ENCODE measurements at regions not wholly inside any gene's neighbourhood (a gene's known extent, or its start where the extent isn't known, plus 50 kb on each side); places are given as distances from the start of the nearest gene placed in this dataset.

GRCh38 chrX:63930140-63930539, 145.1 kb upstream of the ARHGEF9 start:
- no peak overlapping the region for H3K4me3 ChIP-seq (replicated peaks in 1 of 2; ENCODE audit: low read depth in 1 of 2, low read length in 2 of 2)
- H3K27ac ChIP-seq (ENCODE audit: low read depth, low read length), result no peak overlapping the region
- H3K79me2 ChIP-seq (ENCODE audit: insufficient read depth, low read length), result no peaks in the 10 kb centered on the region
- TF ChIP-seq CTCF (IDR thresholded peaks at IDR 0.05 in 2 of 3, conservative IDR thresholded peaks at IDR 0.05 in 1 of 3; ENCODE audit: borderline replicate concordance in 1 of 3, insufficient read depth in 1 of 3, low read depth in 2 of 3, low read length in 2 of 3) (peak; percentile 29 to 58 (median 53); a peak in 5 of 6 replicates), SIN3A (IDR thresholded peaks at IDR 0.05; ENCODE audit: low read depth) (no peak), TCF7L2 (IDR thresholded peaks at IDR 0.05; ENCODE audit: borderline replicate concordance, extremely low read depth, insufficient read depth, insufficient read length) (no peak), FOSL1 (IDR thresholded peaks at IDR 0.05; ENCODE audit: low read depth) (no peak), CEBPB (IDR thresholded peaks at IDR 0.05; ENCODE audit: low read depth) (no peak), RAD21 (IDR thresholded peaks at IDR 0.05; ENCODE audit: low read depth) (peak; percentile 52), ATF3 (IDR thresholded peaks at IDR 0.05) (no peak)
- ChIA-PET CTCF (interaction anchor here (1.1 to 1.2 kb wide), 3 partner anchors 11 to 1521 kb away, joined by 3 to 7 read pairs (median 3); no protein-coding TSS in a partner anchor), POLR2A (no interaction called here), RAD21 (ENCODE audit: low non-redundant PET in 1 of 2, low total read pairs in 2 of 2, uncharacterized antibody in 2 of 2, unreplicated experiment in 2 of 2) (interaction anchor here in 1 of 2 experiments (0.7 kb wide), 1 partner anchor 376 kb away, joined by 6 read pairs; no protein-coding TSS in a partner anchor)
- H2AFZ ChIP-seq (ENCODE audit: low read depth, low read length, poor library complexity, severe bottlenecking), result no peak overlapping the region
- H3K4me1 ChIP-seq (ENCODE audit: control insufficient read depth in 1 of 2, insufficient read depth in 2 of 2, low read length in 2 of 2), result no peaks in the 10 kb centered on the region
- no peaks in the 10 kb centered on the region for H4K20me1 ChIP-seq (ENCODE audit: insufficient read depth)
- intact Hi-C loops (cut with micrococcal nuclease), result loop anchor here (2.0 kb wide), 1 partner anchor 965 kb away; no protein-coding TSS in a partner anchor
- no TSS peak for BruUV-seq (replicated peaks)
- no peaks in the 10 kb centered on the region for H3K9me2 ChIP-seq (ENCODE audit: insufficient read depth)
- peak; percentile 10 for DNase-seq (ENCODE audit: low read depth, low spot score)
- no peak overlapping the region for H3K4me2 ChIP-seq (ENCODE audit: low read length)
- no peaks in the 10 kb centered on the region for H3K9me3 ChIP-seq (ENCODE audit: control insufficient read depth in 1 of 2, insufficient read depth in 1 of 2, low read depth in 1 of 2, low read length in 2 of 2)
- H3K36me3 ChIP-seq (ENCODE audit: control insufficient read depth in 1 of 2, insufficient read depth in 2 of 2, low read length in 2 of 2), result no peaks in the 10 kb centered on the region
- peak; percentile 73 for ATAC-seq
- H3K27me3 ChIP-seq (ENCODE audit: insufficient read depth, low read length), result no peaks in the 10 kb centered on the region
- H3K9ac ChIP-seq (ENCODE audit: low read length), result no peak overlapping the region

GRCh38 chrX:63929608-63930007, 144.6 kb upstream of the ARHGEF9 start:
- Histone ChIP-seq H3K36me3 (ENCODE audit: control insufficient read depth in 1 of 2, insufficient read depth in 2 of 2, low read length in 2 of 2) (no peaks in the 10 kb centered on the region), H3K79me2 (ENCODE audit: insufficient read depth, low read length) (no peaks in the 10 kb centered on the region), H3K9me3 (ENCODE audit: control insufficient read depth in 1 of 2, insufficient read depth in 1 of 2, low read depth in 1 of 2, low read length in 2 of 2) (no peaks in the 10 kb centered on the region), H3K27me3 (ENCODE audit: insufficient read depth, low read length) (no peaks in the 10 kb centered on the region), H3K4me2 (ENCODE audit: low read length) (no peak overlapping the region), H3K9me2 (ENCODE audit: insufficient read depth) (no peaks in the 10 kb centered on the region), H3K4me3 (replicated peaks in 1 of 2; ENCODE audit: low read depth in 1 of 2, low read length in 2 of 2) (no peak overlapping the region), H3K27ac (ENCODE audit: low read depth, low read length) (no peak overlapping the region), H3K4me1 (ENCODE audit: control insufficient read depth in 1 of 2, insufficient read depth in 2 of 2, low read length in 2 of 2) (no peaks in the 10 kb centered on the region), H3K9ac (ENCODE audit: low read length) (no peak overlapping the region), H2AFZ (ENCODE audit: low read depth, low read length, poor library complexity, severe bottlenecking) (no peak overlapping the region), H4K20me1 (ENCODE audit: insufficient read depth) (no peaks in the 10 kb centered on the region)
- DNase-seq (ENCODE audit: low read depth, low spot score) (no peak), ATAC-seq (no peak)
- POLR2A ChIA-PET, result no interaction called here
- CTCF ChIA-PET, result interaction anchor here (1.1 to 1.2 kb wide), 2 partner anchors 11 to 277 kb away, joined by 3 read pairs; no protein-coding TSS in a partner anchor
- intact Hi-C loops (cut with micrococcal nuclease), result loop anchor here (2.0 kb wide), 1 partner anchor 965 kb away; no protein-coding TSS in a partner anchor
- BruUV-seq (replicated peaks), result no TSS peak
- RAD21 ChIA-PET (ENCODE audit: low non-redundant PET in 1 of 2, low total read pairs in 2 of 2, uncharacterized antibody in 2 of 2, unreplicated experiment in 2 of 2), result no interaction called here
- TF ChIP-seq ZBTB33 (IDR thresholded peaks at IDR 0.05; ENCODE audit: extremely low read depth, insufficient replicate concordance, low read length), result no peak
- TF ChIP-seq EZH2phosphoT487 (IDR thresholded peaks at IDR 0.05; ENCODE audit: borderline replicate concordance), result no peak
- TF ChIP-seq EZH2 (IDR thresholded peaks at IDR 0.05), result no peak
- TF ChIP-seq ATF3 (IDR thresholded peaks at IDR 0.05), result no peak
- TF ChIP-seq FOSL1 (IDR thresholded peaks at IDR 0.05; ENCODE audit: low read depth), result no peak
- TF ChIP-seq SRF (IDR thresholded peaks at IDR 0.05; ENCODE audit: low read depth), result no peak
- TF ChIP-seq SIN3A (IDR thresholded peaks at IDR 0.05; ENCODE audit: low read depth), result no peak
- no peak for TF ChIP-seq ZFX (IDR thresholded peaks at IDR 0.05)
- TF ChIP-seq ZNF274 (IDR thresholded peaks at IDR 0.05; ENCODE audit: low read depth, low read length), result no peak
- no peak for TF ChIP-seq TCF7L2 (IDR thresholded peaks at IDR 0.05; ENCODE audit: borderline replicate concordance, extremely low read depth, insufficient read depth, insufficient read length)
- no peak for TF ChIP-seq CBX3 (IDR thresholded peaks at IDR 0.05; ENCODE audit: low read depth)
- TF ChIP-seq ELF1 (IDR thresholded peaks at IDR 0.05; ENCODE audit: borderline replicate concordance, low read depth), result no peak
- no peak for TF ChIP-seq CEBPB (IDR thresholded peaks at IDR 0.05; ENCODE audit: low read depth)
- TF ChIP-seq POLR2AphosphoS5 (IDR thresholded peaks at IDR 0.05; ENCODE audit: low read depth, low read length), result no peak
